ENCODE measurements at regions not wholly inside any gene's neighbourhood (a gene's known extent, or its start where the extent isn't known, plus 50 kb on each side); places are given as distances from the start of the nearest gene placed in this dataset.

- TF ChIP-seq REST (IDR thresholded peaks at IDR 0.05; ENCODE audit: insufficient read depth in 1 of 2, low read depth in 2 of 2, low read length in 2 of 2), result no peak
- no peak for TF ChIP-seq POLR2AphosphoS5 (IDR thresholded peaks at IDR 0.05; ENCODE audit: low read depth, low read length)
- TF ChIP-seq SIN3A (IDR thresholded peaks at IDR 0.05; ENCODE audit: borderline replicate concordance, insufficient read depth, low read length), result no peak
- no peak for TF ChIP-seq TAF1 (IDR thresholded peaks at IDR 0.05; ENCODE audit: borderline replicate concordance, insufficient read depth, low read length)
These were observed 378.8 kb downstream of the NDFIP2 start for GRCh38 chr13:79859756-79860155.

Data from PFSK-1 (cell line).